Kidney epithelial cell (primary cell): ENCODE measurements at regions not wholly inside any gene's neighbourhood (a gene's known extent, or its start where the extent isn't known, plus 50 kb on each side); places are given as distances from the start of the nearest gene placed in this dataset.

Experiments
- DNase-seq: peaks from one replicate; pipeline ENCODE4 v3.0.0-alpha.2; 2010; ENCODE audit warnings: low read depth
- H3K27me3 ChIP-seq: 2 replicates; pipeline ENCODE4 v1.6.0; 2011; ENCODE audit warnings: low read length; ENCODE audit not compliant: control insufficient read depth, insufficient read depth
- H3K36me3 ChIP-seq: 2 replicates; pipeline ENCODE4 v1.5.1; 2011; ENCODE audit warnings: low read length; ENCODE audit not compliant: control insufficient read depth, insufficient read depth
- H3K4me3 ChIP-seq: 2 replicates; pipeline ENCODE4 v1.5.1; 2011; ENCODE audit warnings: low read depth, mild to moderate bottlenecking, control low read depth, low read length
- CTCF ChIP-seq: IDR thresholded peaks from 2 replicates; pipeline ENCODE4 v1.5.1; 2011; ENCODE audit warnings: mild to moderate bottlenecking, moderate library complexity, low read length, control low read depth, inconsistent platforms; ENCODE audit not compliant: insufficient read depth, poor library complexity, severe bottlenecking

GRCh38 chrX:10949541-10949940 is 161.6 kb upstream of the HCCS start:
- H3K4me3 ChIP-seq, result no peak overlapping the region
- no peaks in the 10 kb centered on the region for H3K27me3 ChIP-seq
- no peaks in the 10 kb centered on the region for H3K36me3 ChIP-seq
- TF ChIP-seq CTCF, result no peak
- no peak for DNase-seq

- H3K4me3 ChIP-seq, result no peak overlapping the region
- no peak for DNase-seq
- no peaks in the 10 kb centered on the region for H3K27me3 ChIP-seq
- TF ChIP-seq CTCF, result no peak
- no peaks in the 10 kb centered on the region for H3K36me3 ChIP-seq
These were observed 158.5 kb upstream of the HCCS start for GRCh38 chrX:10952619-10953018.

GRCh38 chrX:10965174-10965798 is 145.8 kb upstream of the HCCS start:
- no peaks in the 10 kb centered on the region for H3K36me3 ChIP-seq
- no peak for DNase-seq
- no peaks in the 10 kb centered on the region for H3K27me3 ChIP-seq
- TF ChIP-seq CTCF, result no peak
- H3K4me3 ChIP-seq, result no peak overlapping the region

GRCh38 chrX:10966057-10966456 is 145.1 kb upstream of the HCCS start:
- H3K27me3 ChIP-seq, result no peaks in the 10 kb centered on the region
- no peak for TF ChIP-seq CTCF
- no peak for DNase-seq
- no peak overlapping the region for H3K4me3 ChIP-seq
- H3K36me3 ChIP-seq, result no peaks in the 10 kb centered on the region

- no peak for DNase-seq
- no peaks in the 10 kb centered on the region for H3K36me3 ChIP-seq
These were observed 140.0 kb upstream of the HCCS start for GRCh38 chrX:10971176-10971575.

More at GRCh38 chrX:10971176-10971575, 140.0 kb upstream of the HCCS start:
- H3K4me3 ChIP-seq, result no peak overlapping the region
- TF ChIP-seq CTCF, result no peak
- no peaks in the 10 kb centered on the region for H3K27me3 ChIP-seq
